Pons (tissue), 1 donor: ENCODE measurements at regions not wholly inside any gene's neighbourhood (a gene's known extent, or its start where the extent isn't known, plus 50 kb on each side); places are given as distances from the start of the nearest gene placed in this dataset.

Experiments used
- DNase-seq: peaks from one replicate; pipeline ENCODE4 v3.0.0-alpha.2; 2016; ENCODE audit warnings: low spot score

GRCh38 chr5:173557123-173557903 is 59.1 kb downstream of the BOD1 start:
- DNase-seq, result peak; percentile 99

GRCh38 chr5:173556142-173557028 is 60.1 kb downstream of the BOD1 start:
- DNase-seq, result peak; percentile 56

GRCh38 chr5:173554989-173555705 is 61.3 kb downstream of the BOD1 start:
- peak; percentile 86 for DNase-seq

GRCh38 chr5:173554038-173554955 is 62.2 kb downstream of the BOD1 start:
- peak; percentile 58 for DNase-seq

- no peak for DNase-seq
These were observed 65.8 kb downstream of the BOD1 start for GRCh38 chr5:173550641-173551040.

- no peak for DNase-seq
These were observed 66.8 kb downstream of the BOD1 start for GRCh38 chr5:173549644-173550043.

GRCh38 chr5:173547579-173547978 is 68.9 kb downstream of the BOD1 start:
- DNase-seq, result no peak

- DNase-seq, result no peak
These were observed 73.5 kb downstream of the BOD1 start for GRCh38 chr5:173542964-173543363.

GRCh38 chr5:173542159-173542558 is 74.3 kb downstream of the BOD1 start:
- DNase-seq, result no peak

GRCh38 chr5:173538654-173539053 is 77.8 kb downstream of the BOD1 start:
- DNase-seq, result no peak

GRCh38 chr5:173538018-173538417 is 78.4 kb downstream of the BOD1 start:
- no peak for DNase-seq

- DNase-seq, result no peak
These were observed 79.2 kb downstream of the BOD1 start for GRCh38 chr5:173537228-173537627.

GRCh38 chr5:173535976-173536639 is 80.3 kb downstream of the BOD1 start:
- no peak for DNase-seq

- no peak for DNase-seq
These were observed 81.1 kb downstream of the BOD1 start for GRCh38 chr5:173535166-173535975.

- no peak for DNase-seq
These were observed 81.8 kb downstream of the BOD1 start for GRCh38 chr5:173534664-173535063.

GRCh38 chr5:173534031-173534430 is 82.4 kb downstream of the BOD1 start:
- DNase-seq, result no peak

- DNase-seq, result no peak
These were observed 83.7 kb downstream of the BOD1 start for GRCh38 chr5:173532689-173533250.

- no peak for DNase-seq
These were observed 84.6 kb downstream of the BOD1 start for GRCh38 chr5:173531863-173532262.

- no peak for DNase-seq
These were observed 85.9 kb downstream of the BOD1 start for GRCh38 chr5:173530547-173530946.

- DNase-seq, result no peak
These were observed 86.6 kb downstream of the BOD1 start for GRCh38 chr5:173529861-173530260.
